Thyroid gland (tissue), 4 donors: ENCODE measurements at regions not wholly inside any gene's neighbourhood (a gene's known extent, or its start where the extent isn't known, plus 50 kb on each side); places are given as distances from the start of the nearest gene placed in this dataset.

Experiments
- POLR2A ChIP-seq, 2 donors: fragments of 450-650 bp; IDR thresholded peaks; one replicate each; pipeline ENCODE4 v1.6.1; 2017; ENCODE audit warnings: antibody characterized with exemption in 2 of 2, mild to moderate bottlenecking in 2 of 2, moderate library complexity in 1 of 2
- TF ChIP-seq, protein P1 (sequence below), 6 experiments: fragments of 200-600 bp in 3 of 6; fragments of 450-650 bp in 3 of 6; sonication (generic) in 3 of 6; IDR thresholded peaks; one replicate each; pipeline ENCODE4 v1.5.1; 2016 to 2019; ENCODE audit warnings: antibody characterized with exemption in 6 of 6, mild to moderate bottlenecking in 2 of 6, inconsistent platforms in 1 of 6, moderate library complexity in 1 of 6

GRCh38 chr16:86866986-86867722 is 288.8 kb downstream of the FOXL1 start:
- TF ChIP-seq, protein P1, sequence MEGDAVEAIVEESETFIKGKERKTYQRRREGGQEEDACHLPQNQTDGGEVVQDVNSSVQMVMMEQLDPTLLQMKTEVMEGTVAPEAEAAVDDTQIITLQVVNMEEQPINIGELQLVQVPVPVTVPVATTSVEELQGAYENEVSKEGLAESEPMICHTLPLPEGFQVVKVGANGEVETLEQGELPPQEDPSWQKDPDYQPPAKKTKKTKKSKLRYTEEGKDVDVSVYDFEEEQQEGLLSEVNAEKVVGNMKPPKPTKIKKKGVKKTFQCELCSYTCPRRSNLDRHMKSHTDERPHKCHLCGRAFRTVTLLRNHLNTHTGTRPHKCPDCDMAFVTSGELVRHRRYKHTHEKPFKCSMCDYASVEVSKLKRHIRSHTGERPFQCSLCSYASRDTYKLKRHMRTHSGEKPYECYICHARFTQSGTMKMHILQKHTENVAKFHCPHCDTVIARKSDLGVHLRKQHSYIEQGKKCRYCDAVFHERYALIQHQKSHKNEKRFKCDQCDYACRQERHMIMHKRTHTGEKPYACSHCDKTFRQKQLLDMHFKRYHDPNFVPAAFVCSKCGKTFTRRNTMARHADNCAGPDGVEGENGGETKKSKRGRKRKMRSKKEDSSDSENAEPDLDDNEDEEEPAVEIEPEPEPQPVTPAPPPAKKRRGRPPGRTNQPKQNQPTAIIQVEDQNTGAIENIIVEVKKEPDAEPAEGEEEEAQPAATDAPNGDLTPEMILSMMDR (IDR thresholded peaks at IDR 0.05) = no peak
- TF ChIP-seq POLR2A (IDR thresholded peaks at IDR 0.05) = no peak
